ENCODE measurements at regions not wholly inside any gene's neighbourhood (a gene's known extent, or its start where the extent isn't known, plus 50 kb on each side); places are given as distances from the start of the nearest gene placed in this dataset.

GRCh38 chr6:126682440-126682839 is 342.5 kb downstream of the CENPW start:
- WGBS (ENCODE audit: extremely low coverage, insufficient read length, low lambda C conversion rate), result no CpG with 5 or more reads among the region's 2 CpGs

More at GRCh38 chr6:126682440-126682839, 342.5 kb downstream of the CENPW start:
- Histone ChIP-seq H3K4ac (ENCODE audit: low read depth, low read length) (no peak overlapping the region), H2BK20ac (ENCODE audit: low read depth, low read length, poor library complexity, severe bottlenecking) (no peak overlapping the region), H3K18ac (ENCODE audit: insufficient read length, low read depth, low read length) (no peak overlapping the region), H3K27ac (ENCODE audit: insufficient read length, low read depth, low read length) (no peak overlapping the region), H3K79me1 (ENCODE audit: insufficient read depth, low read depth, low read length, poor library complexity, severe bottlenecking) (no peaks in the 10 kb centered on the region), H2BK15ac (ENCODE audit: low read depth, low read length) (no peak overlapping the region), H2AK5ac (ENCODE audit: insufficient read length, low read length) (no peak overlapping the region), H3K9me3 (ENCODE audit: control insufficient read depth, low read depth, low read length) (no peaks in the 10 kb centered on the region), H4K91ac (ENCODE audit: insufficient read length, low read depth, low read length) (no peak overlapping the region), H2BK12ac (ENCODE audit: insufficient read length, low read depth, low read length) (no peak overlapping the region), H3T11ph (ENCODE audit: low read length) (no peak overlapping the region), H4K20me1 (ENCODE audit: control insufficient read depth, insufficient read depth, insufficient read length) (no peaks in the 10 kb centered on the region), H3K9ac (ENCODE audit: extremely low read depth, insufficient read length, low read length) (no peak overlapping the region), H3K23ac (ENCODE audit: insufficient read length, low read depth, low read length) (no peak overlapping the region), H3K4me1 (ENCODE audit: insufficient read depth, low read length) (no peaks in the 10 kb centered on the region), H2BK5ac (ENCODE audit: insufficient read length, low read length) (no peak overlapping the region), H3K79me2 (ENCODE audit: insufficient read depth, low read length) (no peaks in the 10 kb centered on the region), H3K4me2 (ENCODE audit: insufficient read depth, insufficient read length, low read length) (no peak overlapping the region), H3K27me3 (ENCODE audit: insufficient read depth, low read length) (no peaks in the 10 kb centered on the region), H2AFZ (ENCODE audit: low read length) (no peak overlapping the region), H4K5ac (ENCODE audit: insufficient read length, low read depth, low read length) (no peak overlapping the region), H3K23me2 (ENCODE audit: insufficient read length, low read depth, low read length, poor library complexity, severe bottlenecking) (no peaks in the 10 kb centered on the region), H3K14ac (ENCODE audit: insufficient read depth, low read length) (no peak overlapping the region), H4K8ac (replicated peaks; ENCODE audit: insufficient read length, low read depth, low read length) (no peak overlapping the region), H3K56ac (ENCODE audit: insufficient read length, low read depth, low read length) (no peak overlapping the region), H2BK120ac (ENCODE audit: low read depth, low read length, poor library complexity, severe bottlenecking) (no peak overlapping the region)
- no peak for TF ChIP-seq CTCF (conservative IDR thresholded peaks at IDR 0.05)
- Mint-ChIP-seq H3K27ac (no peak overlapping the region; a peak in 1 of 7 replicates), H3K27me3 (ENCODE audit: low read depth) (no peaks in the 10 kb centered on the region), H3K9me3 (peaks cover 2 to 12% of the 10 kb centered on the region in 2 experiments; a peak in 2 of 5 replicates), H3K4me1 (no peaks in the 10 kb centered on the region), H3K4me3 (no peak overlapping the region), H3K36me3 (ENCODE audit: insufficient read depth in 1 of 3, low read depth in 3 of 3) (no peaks in the 10 kb centered on the region)
- no peak for DNase-seq

All from H9 (cell line).